Central memory CD4-positive, alpha-beta T cell (primary cell): ENCODE measurements at regions not wholly inside any gene's neighbourhood (a gene's known extent, or its start where the extent isn't known, plus 50 kb on each side); places are given as distances from the start of the nearest gene placed in this dataset.

Experiments used
- DNase-seq: peaks from one replicate; pipeline ENCODE4 v3.0.0; 2022

- DNase-seq = no peak
Measured at GRCh38 chr6:54574671-54575070, 266.4 kb downstream of the TINAG start.

- DNase-seq = no peak
Measured at GRCh38 chr6:54578261-54578660, 268.3 kb upstream of the FAM83B start.

DNA sequence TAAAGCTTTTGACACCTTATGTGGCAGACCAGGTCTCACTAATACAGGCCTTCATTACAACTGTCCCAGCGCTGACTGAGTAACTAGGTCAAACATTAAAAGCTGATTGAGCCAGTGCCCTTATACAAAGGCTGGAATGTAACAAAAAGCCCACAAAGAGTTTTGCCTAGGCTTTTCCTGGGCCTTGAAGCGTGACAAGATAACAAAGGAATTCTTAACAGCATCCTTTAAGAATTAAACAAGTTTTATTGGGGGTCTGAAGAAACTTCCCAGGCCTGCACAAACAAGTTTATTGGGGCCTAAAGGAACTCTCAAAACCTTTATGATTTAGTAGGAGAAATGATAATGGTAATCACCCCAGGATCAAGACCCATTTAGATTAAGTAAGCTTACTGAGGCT lies 267.6 kb upstream of the FAM83B start:
- no peak for DNase-seq

DNA sequence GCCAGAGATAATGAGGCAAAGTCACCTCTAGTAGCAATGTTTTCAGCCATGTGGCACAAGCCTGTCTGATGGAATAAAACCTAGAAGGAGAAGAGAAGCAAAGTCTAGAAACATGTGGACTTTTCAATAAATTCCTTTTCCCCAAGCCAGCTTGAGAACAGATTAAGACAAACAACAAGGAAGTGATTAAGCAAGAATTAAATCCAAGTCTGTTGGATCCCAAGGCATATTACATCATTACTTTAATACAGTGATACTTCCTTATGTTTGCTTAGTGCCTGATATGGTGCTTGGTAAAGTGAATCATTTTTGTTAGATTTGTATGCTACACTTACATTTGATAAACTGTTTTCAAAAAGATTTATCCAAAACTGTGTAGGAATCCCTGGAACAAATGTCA lies 260.3 kb upstream of the FAM83B start:
- DNase-seq = no peak

GRCh38 chr6:54587277-54587676 lies 259.3 kb upstream of the FAM83B start:
- no peak for DNase-seq

DNA sequence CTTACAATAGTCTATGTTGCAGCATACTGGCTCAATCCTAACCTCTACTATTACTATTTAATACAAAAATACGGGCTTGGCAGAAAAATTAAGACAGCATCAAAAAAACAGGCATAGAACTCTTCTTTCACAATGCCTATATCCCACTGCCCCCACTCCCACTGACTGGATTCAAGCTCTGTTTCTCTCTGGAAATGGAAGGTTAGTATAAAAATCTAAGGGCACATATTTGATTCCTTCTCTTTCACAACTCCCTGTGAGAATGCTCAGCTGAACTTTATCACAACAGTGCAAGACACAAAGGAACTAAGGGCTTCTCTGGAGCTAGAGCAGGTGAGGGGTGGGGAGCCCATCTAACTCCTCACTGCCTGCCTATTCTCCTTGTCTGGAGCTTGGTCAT lies 258.4 kb upstream of the FAM83B start:
- no peak for DNase-seq

DNA sequence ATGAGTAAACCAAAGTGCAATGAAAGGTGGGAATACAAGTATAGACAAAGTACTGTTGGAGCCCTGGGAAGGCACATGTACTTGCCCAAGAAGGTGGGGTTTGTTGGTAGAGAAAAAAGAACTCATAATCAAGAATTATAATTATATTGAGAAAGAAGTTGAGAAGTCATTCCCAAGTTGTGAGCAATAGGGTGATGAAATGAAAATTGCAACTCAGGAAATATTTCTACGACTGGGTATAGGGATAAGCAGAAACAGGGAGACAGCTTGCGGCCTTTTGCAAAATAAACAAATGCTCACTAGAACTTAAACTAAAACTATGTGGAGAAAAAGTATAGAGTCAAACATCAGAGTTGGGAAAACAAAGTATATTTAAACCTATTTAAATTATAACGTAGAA lies 250.7 kb upstream of the FAM83B start:
- DNase-seq = no peak

- no peak for DNase-seq
Measured at GRCh38 chr6:54598787-54599313, 247.7 kb upstream of the FAM83B start.

GRCh38 chr6:54601600-54602300 lies 244.8 kb upstream of the FAM83B start:
- DNase-seq = no peak

DNA sequence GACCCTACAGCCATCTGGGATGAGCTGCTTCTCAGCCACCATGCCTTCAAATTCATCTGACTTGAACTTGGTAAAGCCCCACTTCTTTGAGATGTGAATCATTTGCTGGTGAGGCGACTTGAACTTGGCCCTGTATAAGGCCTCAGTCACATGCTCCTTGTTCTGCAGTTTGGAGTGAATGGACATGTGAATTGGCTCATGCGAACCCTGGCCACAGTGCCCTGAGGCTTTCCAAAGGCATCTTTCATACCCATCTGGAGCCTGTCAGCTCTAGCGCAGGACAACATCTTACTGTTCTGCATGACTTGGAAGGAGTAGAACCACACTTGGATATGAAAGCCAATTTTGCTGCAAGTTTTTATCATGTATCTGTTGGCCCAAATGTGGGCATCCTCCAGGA lies 244.0 kb upstream of the FAM83B start:
- no peak for DNase-seq

DNA sequence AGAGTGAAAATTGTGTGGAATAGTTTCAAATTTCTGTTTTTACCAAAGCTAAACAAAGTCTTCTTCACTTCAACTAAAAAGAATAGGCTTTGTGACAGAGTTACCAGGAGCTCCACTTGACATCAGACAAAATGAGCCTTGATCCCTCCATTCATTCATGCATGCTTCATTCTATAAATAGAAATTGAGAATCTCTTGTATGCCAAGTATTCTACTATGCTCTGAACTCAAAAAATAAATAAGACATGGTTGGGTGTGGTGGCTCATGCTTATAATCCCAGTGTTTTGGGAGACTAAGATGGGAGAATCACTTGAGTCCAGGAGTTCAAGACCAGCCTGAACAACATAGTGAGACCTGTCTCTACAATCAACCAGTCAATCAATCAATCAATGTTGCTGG lies 236.6 kb upstream of the FAM83B start:
- DNase-seq = no peak

DNA sequence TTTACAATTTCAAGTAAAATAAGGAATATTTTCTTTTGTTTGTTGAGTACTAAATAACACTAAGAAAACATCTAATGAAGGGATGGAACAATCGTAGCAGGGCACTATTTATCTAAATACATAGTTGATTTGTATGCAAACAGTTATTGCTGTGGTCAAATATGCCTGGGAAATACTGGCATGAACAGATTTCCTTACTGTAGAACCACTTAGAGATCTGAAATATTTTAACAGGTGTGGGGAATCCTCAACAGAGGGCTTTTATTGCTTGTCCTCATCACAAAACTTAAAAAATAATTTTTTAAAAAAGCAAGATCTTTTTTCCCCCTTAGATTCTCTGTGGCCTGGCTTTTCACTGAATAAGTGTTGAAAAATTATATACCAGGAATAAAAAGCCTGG lies 233.0 kb upstream of the FAM83B start:
- DNase-seq = no peak

DNA sequence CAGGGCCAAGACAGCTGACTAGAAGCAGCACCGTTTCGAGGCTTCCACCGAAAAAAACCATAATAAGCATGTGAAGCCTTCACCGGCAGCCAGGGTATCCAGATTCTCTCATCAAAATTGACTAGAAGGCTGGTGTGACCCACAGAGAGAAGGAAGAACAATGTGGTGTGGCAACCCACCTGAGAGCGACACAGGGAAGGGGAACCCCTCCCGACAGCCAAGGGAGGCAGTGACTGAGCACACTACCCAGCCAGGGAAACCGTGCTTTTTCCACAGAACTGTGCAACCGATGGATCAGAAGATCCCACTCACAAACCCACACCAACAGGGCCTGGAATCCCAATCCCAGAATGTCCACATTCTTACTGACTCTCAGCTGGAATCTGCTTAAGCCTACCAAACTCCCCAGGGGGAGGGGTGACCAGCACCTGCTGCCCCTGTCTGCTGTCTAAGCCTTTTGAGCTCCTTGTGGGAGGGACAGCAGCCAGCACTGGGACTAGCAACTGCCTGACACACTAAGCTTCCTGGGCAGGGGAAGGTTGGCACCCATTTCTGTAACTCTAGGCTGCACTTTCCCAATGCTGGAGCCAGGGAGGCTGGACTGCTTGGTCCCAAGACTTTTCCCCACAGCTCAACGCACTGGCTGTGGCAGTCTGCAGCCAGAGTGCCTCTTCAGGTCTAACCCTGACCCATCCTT lies 231.9 kb upstream of the FAM83B start:
- no peak for DNase-seq

DNA sequence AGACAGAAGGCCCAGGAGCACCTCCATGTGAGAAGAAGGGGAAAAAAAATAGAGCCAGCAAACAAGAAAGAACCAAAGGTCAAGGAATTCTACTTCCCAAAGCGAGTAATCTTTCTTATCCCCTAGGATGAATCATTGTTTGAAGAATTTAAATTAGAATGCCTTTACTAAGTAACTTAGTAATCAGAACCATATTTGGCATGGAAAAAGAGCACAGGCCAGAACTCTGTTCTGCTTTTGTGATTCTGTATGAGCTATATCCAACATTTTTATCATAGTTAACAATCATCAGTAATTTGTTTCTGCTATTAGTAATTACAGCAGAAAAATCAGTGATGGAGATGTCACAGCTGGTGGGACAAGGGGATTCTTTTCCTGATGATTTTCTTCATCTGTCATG lies 228.8 kb upstream of the FAM83B start:
- no peak for DNase-seq

DNA sequence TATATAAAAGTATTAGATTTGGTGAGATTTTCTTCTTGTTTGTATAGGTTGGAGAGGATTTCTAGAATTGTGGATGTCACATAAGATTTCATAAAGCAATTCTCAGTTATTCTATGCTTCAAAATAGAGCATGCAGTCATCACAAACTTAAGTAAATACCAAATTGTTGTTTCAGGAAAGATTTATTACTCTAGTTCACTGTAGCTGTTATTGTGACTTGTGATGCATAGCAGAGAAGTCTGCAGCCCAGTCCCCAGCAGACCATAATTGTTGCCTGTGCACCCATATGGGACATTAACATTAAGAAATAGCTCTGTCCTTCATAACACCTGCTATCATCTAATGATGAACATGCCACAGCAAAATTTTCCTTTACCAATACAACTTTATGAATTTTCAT lies 228.0 kb upstream of the FAM83B start:
- no peak for DNase-seq

GRCh38 chr6:54619102-54619501 lies 227.5 kb upstream of the FAM83B start:
- DNase-seq = no peak

GRCh38 chr6:54621285-54621684 lies 225.3 kb upstream of the FAM83B start:
- no peak for DNase-seq

DNA sequence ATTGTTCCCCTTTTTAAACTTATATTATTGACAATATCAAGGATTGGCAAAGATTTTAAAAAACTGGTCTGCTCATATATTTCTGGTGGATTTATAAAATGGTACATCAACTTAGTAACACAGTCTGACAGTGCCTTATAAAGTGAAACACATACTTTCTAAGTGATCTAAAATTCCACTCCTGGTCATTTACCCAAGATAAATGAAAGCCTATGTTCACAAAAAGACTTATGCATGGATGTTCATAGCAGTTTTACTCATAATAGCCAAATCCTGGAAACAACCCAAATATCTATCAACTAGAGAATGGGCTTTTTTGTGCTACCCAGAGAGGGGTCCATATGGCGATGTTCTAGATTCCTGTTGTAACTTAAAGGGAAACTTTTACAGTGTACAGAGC lies 222.4 kb upstream of the FAM83B start:
- no peak for DNase-seq

- no peak for DNase-seq
Measured at GRCh38 chr6:54624779-54625178, 221.8 kb upstream of the FAM83B start.

DNA sequence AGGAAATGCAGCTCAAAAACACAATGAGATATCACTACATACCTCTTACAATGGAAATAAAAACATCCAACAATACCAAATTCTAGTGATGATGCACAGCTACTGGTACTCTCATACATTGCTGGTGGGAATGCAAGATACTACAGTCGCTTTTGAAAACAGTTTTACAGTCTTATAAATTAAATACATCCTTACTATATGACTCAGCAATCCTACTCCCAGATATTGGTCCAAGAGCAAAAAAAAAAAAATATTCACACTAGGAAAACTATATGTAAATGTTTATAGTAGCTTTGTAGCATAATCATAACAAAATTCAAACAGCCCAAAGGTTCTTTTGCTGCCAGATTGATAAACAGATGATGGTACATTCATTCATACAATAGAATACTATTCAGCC lies 217.4 kb upstream of the FAM83B start:
- no peak for DNase-seq

GRCh38 chr6:54632984-54633565 lies 213.5 kb upstream of the FAM83B start:
- DNase-seq = no peak

GRCh38 chr6:54633601-54634000 lies 213.0 kb upstream of the FAM83B start:
- DNase-seq = no peak

DNA sequence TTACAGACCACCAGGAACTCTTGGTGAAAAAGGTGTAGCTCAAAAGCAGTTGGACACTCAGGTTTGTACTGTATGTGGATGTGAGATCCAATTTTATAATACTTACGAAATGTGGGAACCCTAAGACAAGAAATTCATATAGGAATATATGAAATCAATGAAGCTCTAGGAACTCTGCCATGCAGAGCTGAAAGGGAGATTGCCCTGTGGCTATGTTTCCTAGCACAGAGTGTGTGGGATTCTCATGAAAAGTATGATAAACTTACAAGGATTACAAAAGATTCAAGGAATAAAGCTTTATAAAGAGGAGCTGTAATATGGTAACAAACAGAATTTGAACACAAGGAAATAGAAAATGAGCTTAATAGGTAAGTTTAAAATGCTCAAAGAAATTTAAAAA lies 205.7 kb upstream of the FAM83B start:
- no peak for DNase-seq
